Right kidney (tissue), 1 donor: ENCODE measurements at regions not wholly inside any gene's neighbourhood (a gene's known extent, or its start where the extent isn't known, plus 50 kb on each side); places are given as distances from the start of the nearest gene placed in this dataset.

Experiments used
- DNase-seq: peaks from one replicate; pipeline ENCODE4 v3.0.0-alpha.2; 2016

- no peak for DNase-seq
Observed at GRCh38 chr7:106775975-106776607, 89.0 kb upstream of the PIK3CG start.

GRCh38 chr7:106776618-106777347, 88.3 kb upstream of the PIK3CG start:
- no peak for DNase-seq

- no peak for DNase-seq
Observed at GRCh38 chr7:106777674-106778299, 87.3 kb upstream of the PIK3CG start.

GRCh38 chr7:106778656-106779250, 86.3 kb upstream of the PIK3CG start:
- DNase-seq, result no peak

- DNase-seq, result no peak
Observed at GRCh38 chr7:106779877-106780276, 85.2 kb upstream of the PIK3CG start.

- no peak for DNase-seq
Observed at GRCh38 chr7:106781007-106781406, 84.1 kb upstream of the PIK3CG start.

GRCh38 chr7:106781828-106782544, 83.1 kb upstream of the PIK3CG start:
- no peak for DNase-seq

GRCh38 chr7:106783286-106783685, 81.8 kb upstream of the PIK3CG start:
- DNase-seq, result no peak

- no peak for DNase-seq
Observed at GRCh38 chr7:106788637-106789036, 76.4 kb upstream of the PIK3CG start.

GRCh38 chr7:106791526-106791925, 73.6 kb upstream of the PIK3CG start:
- no peak for DNase-seq

- no peak for DNase-seq
Observed at GRCh38 chr7:106792233-106792926, 72.7 kb upstream of the PIK3CG start.

- peak; percentile 27 for DNase-seq
Observed at GRCh38 chr7:106793015-106793975, 71.8 kb upstream of the PIK3CG start.

- DNase-seq, result no peak
Observed at GRCh38 chr7:106794276-106795083, 70.6 kb upstream of the PIK3CG start.

GRCh38 chr7:106795084-106795876, 69.8 kb upstream of the PIK3CG start:
- no peak for DNase-seq

GRCh38 chr7:106795877-106796231, 69.2 kb upstream of the PIK3CG start:
- no peak for DNase-seq

- no peak for DNase-seq
Observed at GRCh38 chr7:106797937-106798336, 67.1 kb upstream of the PIK3CG start.

- no peak for DNase-seq
Observed at GRCh38 chr7:106802589-106802988, 62.5 kb upstream of the PIK3CG start.

- DNase-seq, result no peak
Observed at GRCh38 chr7:106806556-106806955, 58.5 kb upstream of the PIK3CG start.

GRCh38 chr7:106807474-106807873, 57.6 kb upstream of the PIK3CG start:
- DNase-seq, result no peak
